ENCODE measurements at regions not wholly inside any gene's neighbourhood (a gene's known extent, or its start where the extent isn't known, plus 50 kb on each side); places are given as distances from the start of the nearest gene placed in this dataset.

GRCh38 chr2:62383846-62384245 is 122.1 kb downstream of the TMEM17 start:
- TF ChIP-seq EZH2 (optimal IDR thresholded peaks at IDR 0.05; ENCODE audit: low read depth, low read length): no peak
- TF ChIP-seq CTCF (IDR thresholded peaks at IDR 0.05; ENCODE audit: low read length): no peak
- no peak for TF ChIP-seq EZH2phosphoT487 (IDR thresholded peaks at IDR 0.05; ENCODE audit: low read length)

Measured in MM.1S (cell line).